SKM-1 treated with dmso at 0.1 percent for 144 hours (cell line): ENCODE measurements at regions not wholly inside any gene's neighbourhood (a gene's known extent, or its start where the extent isn't known, plus 50 kb on each side); places are given as distances from the start of the nearest gene placed in this dataset.
"Not testable (repeated sequence)": the region's sequence is repeated elsewhere in the genome, so short reads cannot be mapped to it uniquely, and the experiment has no call there.

Source experiments
- DNase-seq: peaks from one replicate; lab custom pipeline; 2025; ENCODE audit not compliant: unreplicated experiment; lab: John Stamatoyannopoulos, UW

GRCh38 chr12:94817695-94818075 is 167.3 kb upstream of the TMCC3 start:
- DNase-seq = no peak

GRCh38 chr12:94817201-94817600 is 166.8 kb upstream of the TMCC3 start:
- DNase-seq = not testable (repeated sequence)

GRCh38 chr12:94816746-94817145 is 166.4 kb upstream of the TMCC3 start:
- not testable (repeated sequence) for DNase-seq

GRCh38 chr12:94815958-94816357 is 165.6 kb upstream of the TMCC3 start:
- DNase-seq = no peak

- DNase-seq = no peak
These were observed 165.1 kb upstream of the TMCC3 start for GRCh38 chr12:94815450-94815849.

GRCh38 chr12:94813314-94813713 is 163.0 kb upstream of the TMCC3 start:
- DNase-seq = peak; percentile 9

GRCh38 chr12:94812345-94812744 is 162.0 kb upstream of the TMCC3 start:
- DNase-seq = no peak

- DNase-seq = no peak
These were observed 161.3 kb upstream of the TMCC3 start for GRCh38 chr12:94811611-94812010.

- DNase-seq = no peak
These were observed 157.6 kb upstream of the TMCC3 start for GRCh38 chr12:94807951-94808350.

- DNase-seq = no peak
These were observed 156.3 kb upstream of the TMCC3 start for GRCh38 chr12:94806617-94807016.

- DNase-seq = no peak
These were observed 155.6 kb upstream of the TMCC3 start for GRCh38 chr12:94805749-94806529.

- DNase-seq = no peak
These were observed 153.6 kb upstream of the TMCC3 start for GRCh38 chr12:94803939-94804338.

- DNase-seq = no peak
These were observed 152.4 kb upstream of the TMCC3 start for GRCh38 chr12:94802796-94803195.

GRCh38 chr12:94801745-94802144 is 151.4 kb upstream of the TMCC3 start:
- DNase-seq = no peak

GRCh38 chr12:94799136-94799535 is 148.8 kb upstream of the TMCC3 start:
- DNase-seq = no peak

- DNase-seq = no peak
These were observed 147.8 kb upstream of the TMCC3 start for GRCh38 chr12:94798113-94798512.

- DNase-seq = no peak
These were observed 145.2 kb upstream of the TMCC3 start for GRCh38 chr12:94795520-94795919.

- no peak for DNase-seq
These were observed 144.7 kb upstream of the TMCC3 start for GRCh38 chr12:94795044-94795443.

GRCh38 chr12:94793191-94793595 is 142.8 kb upstream of the TMCC3 start:
- DNase-seq = no peak

GRCh38 chr12:94792693-94793092 is 142.3 kb upstream of the TMCC3 start:
- peak; percentile 65 for DNase-seq

GRCh38 chr12:94791933-94792332 is 141.6 kb upstream of the TMCC3 start:
- DNase-seq = no peak

- DNase-seq = no peak
These were observed 140.5 kb upstream of the TMCC3 start for GRCh38 chr12:94790825-94791224.

GRCh38 chr12:94790370-94790769 is 140.0 kb upstream of the TMCC3 start:
- DNase-seq = no peak
